Mucosa of stomach (tissue), 1 donor: ENCODE measurements at regions not wholly inside any gene's neighbourhood (a gene's known extent, or its start where the extent isn't known, plus 50 kb on each side); places are given as distances from the start of the nearest gene placed in this dataset.

Source experiments
- H3K27me3 ChIP-seq: one replicate; pipeline ENCODE4 v1.7.0; 2013; ENCODE audit warnings: mild to moderate bottlenecking, low read length; ENCODE audit not compliant: control insufficient read depth, insufficient read depth
- H3K36me3 ChIP-seq: one replicate; pipeline ENCODE4 v1.7.0; 2013; ENCODE audit warnings: low read length; ENCODE audit not compliant: control insufficient read depth, insufficient read depth
- H3K4me1 ChIP-seq: one replicate; pipeline ENCODE4 v1.7.0; 2013; ENCODE audit warnings: mild to moderate bottlenecking, low read length; ENCODE audit not compliant: control insufficient read depth, insufficient read depth
- H3K4me3 ChIP-seq: one replicate; pipeline ENCODE4 v1.7.0; 2013; ENCODE audit warnings: low read length
- H3K9ac ChIP-seq: one replicate; pipeline ENCODE4 v1.7.0; 2013; ENCODE audit warnings: mild to moderate bottlenecking, low read length, moderate library complexity
- H3K9me3 ChIP-seq: one replicate; pipeline ENCODE4 v1.7.0; 2013; ENCODE audit warnings: mild to moderate bottlenecking, low read length, moderate library complexity; ENCODE audit not compliant: control insufficient read depth
- donor health status: Pancreatic carcinoma.

- no peak overlapping the region for H3K9ac ChIP-seq
- H3K4me1 ChIP-seq, result no peaks in the 10 kb centered on the region
- no peak overlapping the region for H3K4me3 ChIP-seq
- H3K9me3 ChIP-seq, result no peaks in the 10 kb centered on the region
- no peaks in the 10 kb centered on the region for H3K36me3 ChIP-seq
- no peaks in the 10 kb centered on the region for H3K27me3 ChIP-seq
Measured at GRCh38 chr13:26502826-26503225, 54.7 kb upstream of the WASF3 start.

- no peaks in the 10 kb centered on the region for H3K36me3 ChIP-seq
- no peaks in the 10 kb centered on the region for H3K27me3 ChIP-seq
- H3K4me3 ChIP-seq, result no peak overlapping the region
- H3K9me3 ChIP-seq, result no peaks in the 10 kb centered on the region
- H3K4me1 ChIP-seq, result no peaks in the 10 kb centered on the region
- H3K9ac ChIP-seq, result no peak overlapping the region
Measured at GRCh38 chr13:26503826-26504594, 53.5 kb upstream of the WASF3 start.
